Pancreas (tissue), 10 donors: ENCODE measurements at regions not wholly inside any gene's neighbourhood (a gene's known extent, or its start where the extent isn't known, plus 50 kb on each side); places are given as distances from the start of the nearest gene placed in this dataset.
A peak's percentile ranks its signal among the peaks of the same experiment; 100 is the strongest.

Source experiments
- ATAC-seq, 4 donors: fragments of 200-7000 bp; cut with Tn5 transposase; one replicate each; pipeline versions ENCODE4 v1.8.0 to v1.9.1; 2020; ENCODE audit warnings: mild to moderate bottlenecking in 4 of 4, moderate library complexity in 4 of 4
- DNase-seq, 6 donors: peaks; one replicate each; pipeline ENCODE4 v3.0.0-alpha.2; 2020
- FAIRE-seq: peaks from 2 replicates; lab custom pipeline; 2012; peaks lifted over from hg19 to GRCh38; lab: Jason Lieb, UNC
- H3K27ac ChIP-seq, 4 donors: fragments of 200-600 bp; sonication (generic); 1 replicate in 3 of 4; 2 replicates in 1 of 4; pipeline versions ENCODE4 v1.5.0 to v1.8.0; 2020
- H3K27me3 ChIP-seq, 4 donors: fragments of 200-600 bp; one replicate each; pipeline ENCODE4 v1.8.0; 2021
- H3K36me3 ChIP-seq, 3 donors: fragments of 200-600 bp; sonication (generic) in 1 of 3; one replicate each; pipeline versions ENCODE4 v1.5.0 to v1.8.0; 2020 to 2021
- H3K4me1 ChIP-seq, 3 donors: fragments of 200-600 bp; one replicate each; pipeline ENCODE4 v1.8.0; 2021
- H3K4me3 ChIP-seq, 4 donors: fragments of 200-600 bp; sonication (generic) in 2 of 4; one replicate each; pipeline versions ENCODE4 v1.5.0 to v1.8.0; 2020 to 2021
- H3K9me3 ChIP-seq, 4 donors: fragments of 200-600 bp; one replicate each; pipeline ENCODE4 v1.8.0; 2021
- WGBS, 2 donors: extraction: QIAGEN DNeasy Blood & Tissue Kit; methylation state at CpG; one replicate each; pipeline ENCODE4 v1.1.7; 2013; 5-methylcytosine and 5-hydroxymethylcytosine counted together
- intact Hi-C, 3 donors: fragments of 100-400 bp; cut with DNase I; formaldehyde crosslinking; loops; one replicate each; pipeline versions ENCODE4 v1.11.1 to v1.14.2; 2022
- TF ChIP-seq, protein P1 (sequence below), 4 donors: fragments of 200-600 bp; sonication (generic) in 3 of 4; IDR thresholded peaks; one replicate each; pipeline versions ENCODE4 v1.5.0 to v1.8.0; 2021; ENCODE audit warnings: antibody characterized with exemption in 4 of 4
- donor health status: healthy with polysubstance abuse.
- donor health status: DM: no; HTN: no; CAD: no; lungs with moderate emphysema.
- donor health status: DM: no; HTN: no; CAD: no.
- donor health status: control.
- donor health status: control.
- donor health status: Bipolar disorder and iron deficiency.
- donor health status: DM: yes; HTN: yes; CAD: no.
- donor health status: DM: no; HTN: no; CAD: no.
- donor health status: DM: no; HTN: no; CAD: no.
- donor health status: DM: yes; HTN: yes; CAD: no.

DNA sequence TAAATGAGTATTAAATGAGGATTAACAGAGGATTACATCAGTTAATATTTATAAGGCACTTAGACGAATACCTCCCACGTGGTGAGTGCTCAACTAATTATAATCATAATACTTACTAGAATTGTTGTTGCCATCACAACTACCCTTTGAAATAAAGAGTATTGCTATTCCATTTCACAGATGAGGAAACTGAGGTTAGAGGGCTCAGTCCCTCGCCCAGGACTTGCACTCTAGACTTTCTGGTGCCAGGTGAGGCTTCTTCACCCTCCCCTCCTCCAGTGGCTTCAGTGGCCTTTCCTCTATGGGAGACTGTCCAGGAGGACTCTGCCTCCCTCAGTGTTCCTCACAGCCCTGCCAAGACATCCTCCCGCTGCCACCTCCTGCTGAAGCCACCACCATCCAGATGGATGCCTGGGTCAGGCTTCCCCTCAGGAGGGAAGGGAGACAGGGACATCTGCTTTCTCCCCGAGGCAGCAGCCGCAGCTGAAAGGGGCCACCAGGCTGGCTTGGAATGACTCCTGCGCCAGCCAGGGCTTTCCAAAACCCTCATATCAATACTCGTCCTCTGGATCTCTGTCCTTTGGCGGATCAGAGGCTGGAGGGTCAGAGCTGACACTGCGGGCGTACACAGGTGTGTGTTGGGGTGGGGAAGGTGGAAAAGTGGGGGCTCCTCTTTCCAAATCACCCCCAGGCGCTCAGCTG, 580.1 kb downstream of the BUD13 start:
- FAIRE-seq (no peak), DNase-seq (no peak), ATAC-seq (peak in 3 of 4 donors; percentile 7 to 29 (median 27))
- Histone ChIP-seq H3K4me1 (peaks cover 0 to 2% (median 0%) of the 10 kb centered on the region in 3 donors), H3K36me3 (no peaks in the 10 kb centered on the region), H3K27me3 (no peaks in the 10 kb centered on the region), H3K4me3 (peak overlapping the region in 3 of 4 donors; percentile 18 to 32 (median 32)), H3K9me3 (no peaks in the 10 kb centered on the region), H3K27ac (peak overlapping the region in 1 of 4 donors; percentile 51)
- intact Hi-C loops: no loop called here
- TF ChIP-seq, protein P1, sequence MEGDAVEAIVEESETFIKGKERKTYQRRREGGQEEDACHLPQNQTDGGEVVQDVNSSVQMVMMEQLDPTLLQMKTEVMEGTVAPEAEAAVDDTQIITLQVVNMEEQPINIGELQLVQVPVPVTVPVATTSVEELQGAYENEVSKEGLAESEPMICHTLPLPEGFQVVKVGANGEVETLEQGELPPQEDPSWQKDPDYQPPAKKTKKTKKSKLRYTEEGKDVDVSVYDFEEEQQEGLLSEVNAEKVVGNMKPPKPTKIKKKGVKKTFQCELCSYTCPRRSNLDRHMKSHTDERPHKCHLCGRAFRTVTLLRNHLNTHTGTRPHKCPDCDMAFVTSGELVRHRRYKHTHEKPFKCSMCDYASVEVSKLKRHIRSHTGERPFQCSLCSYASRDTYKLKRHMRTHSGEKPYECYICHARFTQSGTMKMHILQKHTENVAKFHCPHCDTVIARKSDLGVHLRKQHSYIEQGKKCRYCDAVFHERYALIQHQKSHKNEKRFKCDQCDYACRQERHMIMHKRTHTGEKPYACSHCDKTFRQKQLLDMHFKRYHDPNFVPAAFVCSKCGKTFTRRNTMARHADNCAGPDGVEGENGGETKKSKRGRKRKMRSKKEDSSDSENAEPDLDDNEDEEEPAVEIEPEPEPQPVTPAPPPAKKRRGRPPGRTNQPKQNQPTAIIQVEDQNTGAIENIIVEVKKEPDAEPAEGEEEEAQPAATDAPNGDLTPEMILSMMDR (IDR thresholded peaks at IDR 0.05): no peak
- 27% methylated on average over 12 of the region's 12 CpGs for WGBS, 2 donors

DNA sequence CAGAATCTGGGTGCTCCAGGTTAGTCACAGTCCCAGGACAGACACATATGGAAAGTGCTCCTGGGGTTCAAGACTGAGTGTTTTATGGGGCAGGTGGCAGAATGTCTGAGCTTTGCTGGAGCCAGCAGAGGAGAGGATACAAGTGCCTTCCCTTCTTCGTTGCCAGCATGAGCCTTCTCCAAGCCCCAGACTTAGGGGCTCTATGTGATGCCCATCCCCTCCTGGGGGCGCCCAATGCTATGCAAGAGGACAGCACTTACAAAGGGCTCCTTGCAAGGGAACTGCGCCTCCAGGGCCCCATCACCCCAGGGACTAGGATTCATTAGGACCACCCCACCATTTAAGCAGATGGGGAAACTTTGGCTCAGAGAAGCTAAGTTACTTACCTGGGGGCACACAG, 581.9 kb downstream of the BUD13 start:
- DNase-seq (no peak), ATAC-seq (no peak), FAIRE-seq (no peak)
- Histone ChIP-seq H3K9me3 (no peaks in the 10 kb centered on the region), H3K4me3 (no peak overlapping the region), H3K27me3 (no peaks in the 10 kb centered on the region), H3K27ac (no peak overlapping the region), H3K36me3 (no peaks in the 10 kb centered on the region), H3K4me1 (peaks cover 0 to 2% (median 0%) of the 10 kb centered on the region in 3 donors)
- 81 to 85% methylated on average over 3 of the region's 3 CpGs for WGBS, 2 donors
- intact Hi-C loops: no loop called here
- TF ChIP-seq, protein P1 (IDR thresholded peaks at IDR 0.05): no peak

DNA sequence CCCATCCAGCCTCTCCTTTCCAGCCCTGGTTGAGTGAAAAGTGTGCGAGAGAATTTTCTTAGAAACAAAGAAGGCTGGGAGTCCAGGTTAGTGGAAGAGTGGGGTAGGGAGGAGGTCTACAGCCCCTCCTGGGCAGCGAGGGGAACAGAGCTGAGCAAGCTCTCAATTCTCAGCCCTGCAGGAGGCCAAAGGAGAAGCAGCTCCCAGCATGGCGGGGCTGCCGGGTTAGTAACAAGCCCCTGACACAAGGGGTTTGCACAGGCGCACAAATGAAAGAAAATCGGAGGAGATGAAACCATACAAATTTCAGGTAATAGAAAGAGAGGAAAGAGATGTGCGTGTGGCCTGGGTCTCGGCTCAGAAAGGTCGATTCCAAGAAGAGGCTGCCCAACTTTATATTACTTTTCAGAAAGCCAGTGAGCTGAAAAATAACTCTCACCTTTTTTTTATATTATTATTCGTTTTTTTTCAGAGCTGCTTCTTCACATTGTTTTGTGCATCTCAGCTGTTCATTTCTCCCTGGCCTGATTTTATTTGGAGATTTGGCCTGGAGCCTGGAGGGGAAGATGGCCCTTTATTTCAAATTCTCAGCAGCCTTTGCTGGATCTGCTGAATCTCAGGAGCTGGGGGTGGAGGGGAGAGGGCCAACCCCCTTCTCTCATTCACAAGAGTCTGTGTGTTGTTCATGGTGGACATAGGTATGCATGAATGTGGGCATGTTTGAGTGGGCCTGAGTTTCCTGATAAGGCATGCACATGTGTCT, 583.2 kb downstream of the BUD13 start:
- FAIRE-seq: no peak
- intact Hi-C loops: no loop called here
- Histone ChIP-seq H3K27ac (no peak overlapping the region), H3K27me3 (no peaks in the 10 kb centered on the region), H3K36me3 (no peaks in the 10 kb centered on the region), H3K4me3 (no peak overlapping the region), H3K9me3 (no peaks in the 10 kb centered on the region), H3K4me1 (peaks cover 0 to 2% (median 0%) of the 10 kb centered on the region in 3 donors)
- DNase-seq: no peak
- 59 to 63% methylated on average over 10 of the region's 10 CpGs for WGBS, 2 donors
- ATAC-seq: no peak
- TF ChIP-seq, protein P1 (IDR thresholded peaks at IDR 0.05): no peak

DNA sequence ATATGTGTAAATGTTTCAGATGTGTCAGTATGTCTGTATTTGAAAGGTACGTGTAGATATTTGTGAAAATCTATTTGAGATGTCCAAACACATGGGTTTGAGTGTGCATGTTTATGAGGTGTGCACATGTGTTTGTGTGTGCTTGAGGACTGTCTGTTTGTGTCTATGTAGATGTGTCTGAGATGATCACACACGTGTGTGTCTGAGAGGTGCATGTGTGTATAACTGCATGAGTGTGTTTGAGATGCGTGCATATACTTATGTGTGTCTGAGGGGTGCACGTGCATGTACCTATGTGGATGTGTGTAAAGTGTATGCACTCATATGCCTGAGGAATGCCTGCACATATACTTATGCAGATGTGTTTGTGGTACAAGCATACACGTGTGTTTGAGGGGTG, 584.4 kb downstream of the BUD13 start:
- no peak for DNase-seq
- H3K4me3 ChIP-seq: no peak overlapping the region
- intact Hi-C loops: no loop called here
- no peak for ATAC-seq
- no peak for FAIRE-seq
- 59% methylated on average over 5 of the region's 5 CpGs for WGBS, 2 donors
- H3K27ac ChIP-seq: no peak overlapping the region
- H3K27me3 ChIP-seq: no peaks in the 10 kb centered on the region
- no peaks in the 10 kb centered on the region for H3K4me1 ChIP-seq
- TF ChIP-seq, protein P1 (IDR thresholded peaks at IDR 0.05): no peak
- H3K36me3 ChIP-seq: no peaks in the 10 kb centered on the region
- no peaks in the 10 kb centered on the region for H3K9me3 ChIP-seq

DNA sequence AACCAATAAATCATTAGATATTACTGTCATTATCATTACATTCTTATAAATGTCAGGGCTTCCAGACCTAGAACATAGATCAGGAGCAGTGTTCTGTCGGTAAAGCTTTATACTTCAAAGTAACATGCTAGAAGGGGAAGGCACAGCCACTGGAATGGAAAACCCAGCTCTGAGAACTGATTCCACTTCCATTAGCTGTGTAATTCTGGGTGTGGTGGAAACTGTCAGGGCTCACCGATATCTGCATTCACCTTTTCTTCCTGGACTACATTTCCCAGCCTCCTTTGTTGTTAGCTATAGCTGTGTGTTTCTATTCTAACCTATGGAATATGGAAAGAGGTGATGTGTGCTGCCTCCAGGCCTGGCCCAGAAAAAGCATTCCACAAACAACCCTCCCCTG, 585.8 kb downstream of the BUD13 start:
- no peaks in the 10 kb centered on the region for H3K9me3 ChIP-seq
- FAIRE-seq (no peak), ATAC-seq (no peak), DNase-seq (no peak)
- no peaks in the 10 kb centered on the region for H3K27me3 ChIP-seq
- H3K36me3 ChIP-seq: no peaks in the 10 kb centered on the region
- no peaks in the 10 kb centered on the region for H3K4me1 ChIP-seq
- 56 to 65% methylated on average over 2 of the region's 2 CpGs for WGBS, 2 donors
- no peak overlapping the region for H3K27ac ChIP-seq
- TF ChIP-seq, protein P1 (IDR thresholded peaks at IDR 0.05): no peak
- H3K4me3 ChIP-seq: no peak overlapping the region
- intact Hi-C loops: no loop called here
